ENCODE measurements at regions not wholly inside any gene's neighbourhood (a gene's known extent, or its start where the extent isn't known, plus 50 kb on each side); places are given as distances from the start of the nearest gene placed in this dataset.

DNA sequence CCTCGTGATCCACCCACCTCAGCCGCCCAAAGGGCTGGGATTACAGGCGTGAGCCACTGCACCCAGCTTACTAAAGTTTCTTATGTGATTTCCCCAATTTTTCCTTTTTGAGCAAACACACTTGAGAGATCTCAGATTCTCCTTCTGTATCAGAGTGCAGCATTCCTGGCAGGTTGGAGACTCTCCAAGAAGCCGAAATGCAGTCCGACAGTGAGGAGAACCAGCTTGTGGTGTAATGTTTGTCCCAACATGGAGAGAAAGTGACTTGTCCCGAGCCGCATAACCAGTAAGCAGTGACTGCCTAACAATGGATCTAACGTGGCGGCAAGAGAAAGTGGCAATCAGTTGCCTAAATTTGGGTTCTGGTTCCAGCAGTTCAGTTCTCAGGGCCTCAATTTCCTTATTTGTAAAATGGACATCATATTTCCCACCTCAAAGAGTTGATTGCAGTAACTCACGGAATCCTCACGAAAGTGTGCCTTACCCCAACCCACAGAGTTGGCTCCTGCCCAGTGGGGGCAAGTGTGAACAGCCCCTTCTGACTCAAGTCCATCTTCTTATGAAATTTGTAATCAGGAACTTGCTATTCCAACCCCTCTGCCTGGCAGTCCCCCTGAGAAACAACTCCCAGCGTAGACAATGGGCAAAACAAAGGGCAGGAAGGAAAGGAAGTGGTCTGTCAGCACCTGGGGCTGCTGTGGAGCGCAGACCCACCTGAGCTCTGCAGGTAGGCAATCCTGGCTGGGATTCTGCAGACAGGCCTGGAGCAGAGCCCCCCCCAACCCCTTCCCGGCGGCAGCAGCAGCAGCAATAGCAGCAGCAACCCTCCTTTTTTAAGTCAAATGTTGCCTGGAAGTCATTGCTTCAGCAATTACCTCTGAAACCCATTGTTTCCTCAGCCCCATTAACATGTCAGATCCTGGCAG is 223.6 kb upstream of the POU3F1 start:
- no peak for DNase-seq (ENCODE audit: low read depth)
- H3K4me3 ChIP-seq (ENCODE audit: low read depth, low read length) = no peak overlapping the region

- no peak overlapping the region for H3K4me3 ChIP-seq (ENCODE audit: low read depth, low read length)
- no peak for DNase-seq (ENCODE audit: low read depth)
Observed at GRCh38 chr1:38268226-38268625, 221.6 kb upstream of the POU3F1 start.

GRCh38 chr1:38267037-38268036 is 220.7 kb upstream of the POU3F1 start:
- DNase-seq (ENCODE audit: low read depth) = no peak
- no peak overlapping the region for H3K4me3 ChIP-seq (ENCODE audit: low read depth, low read length)

DNA sequence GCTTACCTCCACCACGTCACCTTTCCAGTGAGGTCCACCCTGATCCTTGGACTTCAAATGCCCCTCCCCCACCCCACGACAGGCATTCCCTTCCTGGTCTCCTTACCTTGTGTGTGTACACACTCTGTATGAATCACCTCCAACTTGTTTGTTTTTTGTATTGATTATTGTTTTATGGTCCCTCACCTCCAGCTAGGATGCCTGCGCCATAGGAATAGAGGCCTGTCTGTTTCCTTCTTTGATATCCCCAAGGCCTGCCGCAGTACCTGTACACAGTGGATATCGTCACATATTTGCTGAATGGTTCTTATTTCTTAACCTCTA is 219.6 kb upstream of the POU3F1 start:
- H3K4me3 ChIP-seq (ENCODE audit: low read depth, low read length) = no peak overlapping the region
- DNase-seq (ENCODE audit: low read depth) = no peak

DNA sequence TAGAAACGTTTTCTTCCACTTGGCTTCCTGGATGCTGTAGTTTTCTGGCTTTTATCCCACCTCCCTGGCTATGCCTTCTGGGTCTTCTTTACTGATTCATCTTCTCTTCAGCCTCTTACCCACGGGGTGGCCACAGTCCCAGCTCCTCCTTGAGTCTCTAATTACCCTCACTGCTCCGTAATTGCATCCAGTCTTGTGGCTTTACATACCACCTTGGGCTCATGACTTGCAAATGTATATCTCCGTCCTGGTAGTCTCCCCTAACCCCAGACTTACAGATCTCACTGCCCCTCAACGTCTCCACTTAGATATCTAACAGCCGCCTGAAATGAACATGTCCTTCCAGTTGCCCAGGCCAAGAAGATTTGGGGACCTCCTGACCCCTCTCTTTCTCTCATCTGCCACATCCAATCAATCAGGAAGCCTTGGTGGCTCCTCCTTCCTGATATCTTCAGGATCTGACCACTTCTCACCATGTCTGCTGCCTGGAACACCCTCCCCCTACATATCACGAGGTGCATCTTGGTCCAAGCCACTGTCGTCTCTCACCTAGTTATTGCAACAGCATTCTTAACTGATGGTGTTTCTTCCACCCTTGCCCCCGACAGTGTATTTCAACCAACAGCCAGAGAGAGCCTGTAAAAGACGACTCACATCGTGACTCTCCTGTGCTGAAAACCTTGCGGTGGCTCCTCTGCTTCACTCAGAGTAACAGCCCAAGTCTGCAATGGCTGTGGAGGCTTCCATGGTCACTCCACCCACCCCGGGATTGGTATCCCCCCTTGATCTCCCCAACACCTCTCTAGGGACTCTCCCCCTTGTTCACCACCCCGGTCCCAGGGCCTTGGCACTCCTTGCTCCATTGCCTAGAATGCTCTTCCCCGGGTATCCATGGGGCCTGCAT is 219.0 kb upstream of the POU3F1 start:
- DNase-seq (ENCODE audit: low read depth) = no peak
- H3K4me3 ChIP-seq (ENCODE audit: low read depth, low read length) = no peak overlapping the region

DNA sequence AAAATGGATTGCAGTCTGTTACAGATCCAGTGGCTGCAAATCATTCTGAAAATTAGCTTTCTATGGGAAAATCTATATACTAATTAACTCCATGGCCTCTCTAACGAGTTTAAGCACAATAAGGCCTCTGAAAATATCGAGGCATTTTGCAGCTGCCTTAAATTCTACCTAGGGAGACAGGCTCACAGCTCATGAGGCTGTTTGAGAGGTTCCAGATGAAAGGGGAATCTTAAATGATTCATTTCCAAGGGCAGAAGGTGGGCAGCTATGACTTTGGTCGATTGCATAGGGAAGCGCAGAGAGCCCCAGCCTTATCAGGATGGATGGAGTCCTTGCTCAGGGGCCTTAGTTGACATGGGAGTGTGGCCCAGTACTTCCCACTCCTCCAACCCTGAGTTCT is 216.8 kb upstream of the POU3F1 start:
- no peak for DNase-seq (ENCODE audit: low read depth)
- no peak overlapping the region for H3K4me3 ChIP-seq (ENCODE audit: low read depth, low read length)

DNA sequence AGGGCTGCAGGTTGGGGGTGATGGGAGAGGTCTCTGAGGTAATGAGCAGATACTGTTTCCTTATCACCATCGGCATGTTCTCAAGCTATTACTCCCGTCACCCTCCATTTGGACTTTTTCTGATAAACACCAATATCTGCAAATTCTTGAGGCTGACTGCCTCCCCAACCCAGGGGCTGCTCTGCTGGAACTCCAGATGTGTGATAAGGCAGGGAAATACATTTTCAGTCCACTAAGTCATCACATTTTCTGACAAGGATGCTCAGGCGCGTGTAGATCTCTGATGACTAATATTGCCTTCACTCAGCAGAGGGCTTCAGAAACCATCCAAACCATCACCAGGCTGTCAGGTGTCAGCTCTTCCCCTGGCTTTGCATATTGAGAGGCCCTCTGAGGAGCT is 215.0 kb upstream of the POU3F1 start:
- no peak overlapping the region for H3K4me3 ChIP-seq (ENCODE audit: low read depth, low read length)
- DNase-seq (ENCODE audit: low read depth) = no peak

DNA sequence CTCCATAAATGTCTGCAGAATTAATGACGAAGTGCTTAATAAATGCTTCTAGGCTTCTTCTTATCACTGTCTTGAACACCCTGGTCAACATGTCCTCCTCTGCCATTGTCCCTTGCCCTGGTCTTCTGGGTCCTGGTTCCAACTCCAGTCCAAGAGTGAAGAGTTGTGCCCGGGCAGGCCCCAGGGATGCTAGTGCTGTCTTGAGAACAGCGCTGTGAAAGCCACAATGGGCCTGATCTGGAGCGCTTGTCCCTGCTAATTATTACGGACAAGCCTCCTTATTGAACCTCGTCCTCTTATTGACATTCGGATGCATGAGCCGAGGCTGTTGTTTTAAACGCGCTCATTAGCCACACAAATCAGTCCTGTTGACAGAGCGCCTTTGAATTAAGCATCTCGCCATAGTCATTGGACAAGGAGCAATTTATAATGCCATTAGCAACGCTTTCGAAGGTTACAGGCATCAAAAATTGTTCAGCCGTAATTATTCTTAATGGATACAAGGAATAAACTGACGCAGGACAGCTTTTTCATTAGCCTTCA is 211.6 kb upstream of the POU3F1 start:
- H3K4me3 ChIP-seq (ENCODE audit: low read depth, low read length) = no peak overlapping the region
- no peak for DNase-seq (ENCODE audit: low read depth)

DNA sequence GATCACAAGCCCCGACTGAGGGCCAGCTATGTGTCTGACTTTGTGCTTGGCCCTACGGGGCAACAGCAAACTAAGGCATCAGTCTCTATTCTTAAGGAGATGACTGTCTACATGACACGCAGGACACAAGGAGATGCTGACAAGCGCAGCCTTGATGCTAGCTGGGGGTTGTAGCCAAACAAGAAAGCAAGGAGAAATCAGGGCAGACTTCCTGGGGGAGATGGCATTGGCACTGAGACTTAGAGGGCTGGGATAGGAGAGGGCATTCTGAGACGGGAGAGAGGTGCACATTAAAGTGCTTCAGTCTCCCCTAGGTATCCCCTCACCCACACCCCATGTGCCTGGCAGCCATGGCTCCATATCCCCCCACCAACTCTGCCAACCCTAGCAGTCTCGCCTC is 210.8 kb upstream of the POU3F1 start:
- H3K4me3 ChIP-seq (ENCODE audit: low read depth, low read length) = no peak overlapping the region
- no peak for DNase-seq (ENCODE audit: low read depth)

GRCh38 chr1:38256072-38256471 is 209.5 kb upstream of the POU3F1 start:
- H3K4me3 ChIP-seq (ENCODE audit: low read depth, low read length) = no peak overlapping the region
- no peak for DNase-seq (ENCODE audit: low read depth)

GRCh38 chr1:38253314-38253713 is 206.7 kb upstream of the POU3F1 start:
- no peak overlapping the region for H3K4me3 ChIP-seq (ENCODE audit: low read depth, low read length)
- DNase-seq (ENCODE audit: low read depth) = no peak

GRCh38 chr1:38250356-38250755 is 203.8 kb upstream of the POU3F1 start:
- DNase-seq (ENCODE audit: low read depth) = no peak
- H3K4me3 ChIP-seq (ENCODE audit: low read depth, low read length) = no peak overlapping the region

DNA sequence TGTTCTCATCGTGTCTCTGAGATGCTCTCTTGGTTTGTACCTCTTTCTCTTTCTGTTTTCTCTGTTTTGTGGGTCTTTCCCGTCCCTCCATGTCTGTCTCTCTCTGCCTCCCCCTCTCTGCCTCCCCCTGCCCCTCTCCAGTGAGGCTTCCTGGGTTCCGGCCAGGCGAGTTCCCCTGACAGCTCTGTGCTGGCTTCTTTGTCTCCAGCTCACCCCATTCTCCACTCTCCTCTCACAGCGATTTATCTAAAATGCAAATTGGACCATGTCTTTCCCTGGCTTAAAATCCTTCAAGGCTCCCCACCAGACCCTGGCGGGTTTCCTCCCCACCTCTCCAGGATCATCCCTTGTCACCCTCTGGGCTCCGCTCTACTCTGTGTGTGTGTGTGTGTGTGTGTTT is 202.4 kb upstream of the POU3F1 start:
- no peak for DNase-seq (ENCODE audit: low read depth)
- H3K4me3 ChIP-seq (ENCODE audit: low read depth, low read length) = no peak overlapping the region

DNA sequence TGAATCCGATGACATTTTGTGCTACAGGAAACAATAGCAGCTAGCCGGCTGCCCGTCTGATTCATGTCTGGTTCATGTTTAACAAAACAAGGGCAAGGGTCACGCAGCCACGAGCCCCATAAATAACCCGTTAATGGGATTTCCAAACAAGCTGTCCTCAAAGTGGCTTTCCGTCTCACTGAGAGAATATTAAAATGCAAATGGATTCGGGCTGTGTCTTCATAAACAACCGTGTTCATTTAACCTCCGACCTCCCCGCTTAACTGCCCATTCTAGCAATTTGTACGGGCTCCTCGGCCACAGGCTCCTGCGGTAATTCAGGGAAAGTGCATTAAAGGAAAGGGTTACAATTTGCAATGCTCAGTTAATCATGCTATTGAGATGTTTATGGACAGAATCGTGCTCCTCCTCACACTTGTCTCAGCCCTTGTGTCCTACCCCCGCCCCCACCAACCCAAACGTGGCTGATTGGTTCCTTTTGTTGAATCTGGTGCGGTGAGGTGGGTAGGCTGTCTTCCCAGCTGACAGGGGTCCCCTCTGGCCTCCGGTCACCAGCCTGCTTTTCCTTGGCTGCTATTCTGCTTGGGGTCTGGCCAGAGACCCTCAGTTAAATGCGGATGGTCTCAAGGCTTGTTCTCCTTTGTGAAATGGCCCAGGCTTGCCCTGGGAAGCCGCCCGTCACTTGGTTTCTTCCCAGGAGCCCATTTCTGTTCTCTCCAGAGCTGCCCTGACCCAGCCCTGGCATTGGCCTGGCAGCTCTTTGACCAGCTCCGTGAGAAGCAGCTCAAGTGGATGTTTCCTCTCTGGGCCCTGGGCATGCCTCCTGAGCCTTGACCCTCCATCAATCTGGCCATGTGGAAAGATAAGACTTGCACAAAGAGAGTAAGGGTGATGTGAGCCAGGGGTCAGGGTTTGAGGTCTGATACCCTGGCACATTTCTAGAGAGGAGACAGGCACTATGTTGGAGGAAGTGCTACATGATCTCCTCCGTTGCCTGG is 200.7 kb upstream of the POU3F1 start:
- H3K4me3 ChIP-seq (ENCODE audit: low read depth, low read length) = no peak overlapping the region
- DNase-seq (ENCODE audit: low read depth) = peak; percentile 2

DNA sequence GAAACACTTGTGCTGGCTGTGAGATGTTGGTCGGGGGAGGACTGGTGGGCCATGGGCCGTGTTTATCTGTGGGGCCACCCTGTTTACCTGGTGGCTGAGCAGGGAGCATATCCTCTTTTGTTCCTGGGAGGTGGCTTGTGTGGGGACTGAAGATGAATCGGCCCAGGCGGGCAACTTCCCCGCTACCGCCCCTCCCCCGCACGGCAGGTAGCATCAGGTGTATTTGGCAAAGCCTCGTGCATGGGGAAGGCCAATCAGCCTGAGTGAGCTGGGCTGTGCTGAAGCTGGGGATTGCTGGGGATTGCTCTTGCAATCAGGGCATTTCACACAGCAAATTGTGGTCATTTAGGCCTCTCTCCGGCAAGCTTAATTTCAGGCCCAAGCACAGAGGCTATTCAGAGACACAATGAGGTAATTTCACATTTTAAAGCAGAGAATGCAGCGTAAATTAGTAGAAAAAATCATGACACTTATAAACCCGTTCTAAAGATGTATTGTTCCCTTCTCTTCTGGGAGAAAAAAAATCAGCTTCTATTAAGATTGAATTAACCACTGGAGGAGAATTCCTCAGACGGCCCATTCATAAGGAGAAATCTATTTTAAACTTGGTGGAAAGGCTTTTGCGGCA is 197.7 kb upstream of the POU3F1 start:
- DNase-seq (ENCODE audit: low read depth) = no peak
- no peak overlapping the region for H3K4me3 ChIP-seq (ENCODE audit: low read depth, low read length)

DNA sequence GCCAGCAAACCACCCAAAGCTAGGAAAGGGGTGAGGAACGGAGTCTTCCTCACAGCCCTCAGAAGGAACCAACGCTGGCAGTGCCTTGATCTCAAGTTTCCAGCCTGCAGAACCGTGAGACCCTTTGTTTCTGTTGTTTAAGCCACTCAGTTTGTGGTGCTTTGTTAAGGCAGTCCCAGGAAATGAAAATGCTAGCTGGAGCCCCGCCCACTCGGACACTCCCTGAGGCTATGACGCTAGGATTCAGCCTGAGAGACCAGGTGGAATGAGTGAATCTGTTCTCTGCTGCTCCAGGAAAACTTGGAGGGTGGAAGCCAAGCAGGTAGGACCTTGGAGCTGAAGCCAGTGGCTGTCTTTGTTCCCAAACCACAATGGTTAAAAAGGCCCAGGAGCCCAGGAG is 196.5 kb upstream of the POU3F1 start:
- H3K4me3 ChIP-seq (ENCODE audit: low read depth, low read length) = no peak overlapping the region
- no peak for DNase-seq (ENCODE audit: low read depth)

GRCh38 chr1:38242506-38242905 is 195.9 kb upstream of the POU3F1 start:
- no peak for DNase-seq (ENCODE audit: low read depth)
- H3K4me3 ChIP-seq (ENCODE audit: low read depth, low read length) = no peak overlapping the region

Measured in skeletal muscle cell (primary cell).